ENCODE measurements at regions not wholly inside any gene's neighbourhood (a gene's known extent, or its start where the extent isn't known, plus 50 kb on each side); places are given as distances from the start of the nearest gene placed in this dataset.

- no peak for DNase-seq (ENCODE audit: low spot score)
Measured at GRCh38 chr11:112589155-112589554, 328.5 kb upstream of the PLET1 start.

- no peak for DNase-seq (ENCODE audit: low spot score)
Measured at GRCh38 chr11:112590764-112591163, 330.1 kb upstream of the PLET1 start.

- DNase-seq (ENCODE audit: low spot score) = no peak
Measured at GRCh38 chr11:112593440-112593839, 332.8 kb upstream of the PLET1 start.

GRCh38 chr11:112596324-112596723 is 335.7 kb upstream of the PLET1 start:
- DNase-seq (ENCODE audit: low spot score) = no peak

- DNase-seq (ENCODE audit: low spot score) = no peak
Measured at GRCh38 chr11:112597286-112597790, 336.7 kb upstream of the PLET1 start.

- no peak for DNase-seq (ENCODE audit: low spot score)
Measured at GRCh38 chr11:112599265-112599664, 338.6 kb upstream of the PLET1 start.

- DNase-seq (ENCODE audit: low spot score) = no peak
Measured at GRCh38 chr11:112599856-112600533, 339.3 kb upstream of the PLET1 start.

GRCh38 chr11:112605093-112605666 is 344.5 kb upstream of the PLET1 start:
- DNase-seq (ENCODE audit: low spot score) = no peak

- DNase-seq (ENCODE audit: low spot score) = no peak
Measured at GRCh38 chr11:112606656-112607055, 346.0 kb upstream of the PLET1 start.

GRCh38 chr11:112608509-112608908 is 347.8 kb upstream of the PLET1 start:
- DNase-seq (ENCODE audit: low spot score) = no peak

GRCh38 chr11:112610494-112610893 is 349.8 kb upstream of the PLET1 start:
- DNase-seq (ENCODE audit: low spot score) = no peak

GRCh38 chr11:112610996-112611750 is 350.0 kb upstream of the NCAM1 start:
- no peak for DNase-seq (ENCODE audit: low spot score)

- no peak for DNase-seq (ENCODE audit: low spot score)
Measured at GRCh38 chr11:112611771-112612170, 349.4 kb upstream of the NCAM1 start.

- no peak for DNase-seq (ENCODE audit: low spot score)
Measured at GRCh38 chr11:112612250-112612849, 348.9 kb upstream of the NCAM1 start.

- no peak for DNase-seq (ENCODE audit: low spot score)
Measured at GRCh38 chr11:112613051-112613972, 347.9 kb upstream of the NCAM1 start.

- no peak for DNase-seq (ENCODE audit: low spot score)
Measured at GRCh38 chr11:112614605-112615004, 346.6 kb upstream of the NCAM1 start.

- no peak for DNase-seq (ENCODE audit: low spot score)
Measured at GRCh38 chr11:112615238-112615637, 346.0 kb upstream of the NCAM1 start.

GRCh38 chr11:112615891-112616290 is 345.3 kb upstream of the NCAM1 start:
- DNase-seq (ENCODE audit: low spot score) = no peak

GRCh38 chr11:112616327-112617097 is 344.7 kb upstream of the NCAM1 start:
- DNase-seq (ENCODE audit: low spot score) = no peak

GRCh38 chr11:112617098-112617425 is 344.2 kb upstream of the NCAM1 start:
- DNase-seq (ENCODE audit: low spot score) = no peak

Measured in hematopoietic multipotent progenitor cell treated with erythropoietin and hydrocortisone succinate and interleukin-3 and kit ligand, for 17 days (in vitro differentiated cells).